Fibroblast of villous mesenchyme (primary cell): ENCODE measurements at regions not wholly inside any gene's neighbourhood (a gene's known extent, or its start where the extent isn't known, plus 50 kb on each side); places are given as distances from the start of the nearest gene placed in this dataset.

Experiments
- DNase-seq: peaks from one replicate; pipeline ENCODE4 v3.0.0-alpha.2; 2010; ENCODE audit warnings: low read depth
- H3K4me3 ChIP-seq: 2 replicates; pipeline ENCODE4 v1.5.1; 2011; ENCODE audit warnings: low read depth, mild to moderate bottlenecking, low read length
- CTCF ChIP-seq: IDR thresholded peaks from 2 replicates; pipeline ENCODE4 v1.5.1; 2012; ENCODE audit warnings: low read depth, mild to moderate bottlenecking, low read length; ENCODE audit not compliant: insufficient read depth

GRCh38 chr22:48464246-48464645, 1363.4 kb downstream of the BRD1 start:
- TF ChIP-seq CTCF = no peak

GRCh38 chr22:48459859-48460823, 1367.5 kb downstream of the BRD1 start:
- H3K4me3 ChIP-seq = no peak overlapping the region
- DNase-seq = no peak
- TF ChIP-seq CTCF = no peak

More at GRCh38 chr22:48464246-48464645, 1363.4 kb downstream of the BRD1 start:
- H3K4me3 ChIP-seq = no peak overlapping the region
- no peak for DNase-seq

- H3K4me3 ChIP-seq = no peak overlapping the region
- TF ChIP-seq CTCF = no peak
- DNase-seq = no peak
Observed at GRCh38 chr22:48459259-48459658, 1368.4 kb downstream of the BRD1 start.

GRCh38 chr22:48456449-48456848, 1371.2 kb downstream of the BRD1 start:
- no peak for DNase-seq
- no peak for TF ChIP-seq CTCF
- H3K4me3 ChIP-seq = no peak overlapping the region

GRCh38 chr22:48453751-48454485, 1373.8 kb downstream of the BRD1 start:
- TF ChIP-seq CTCF = no peak
- no peak for DNase-seq

GRCh38 chr22:48453171-48453570, 1374.5 kb downstream of the BRD1 start:
- no peak for DNase-seq
- TF ChIP-seq CTCF = no peak

More at GRCh38 chr22:48453751-48454485, 1373.8 kb downstream of the BRD1 start:
- no peak overlapping the region for H3K4me3 ChIP-seq

More at GRCh38 chr22:48453171-48453570, 1374.5 kb downstream of the BRD1 start:
- H3K4me3 ChIP-seq = no peak overlapping the region
